Liver (tissue), 3 donors: ENCODE measurements at regions not wholly inside any gene's neighbourhood (a gene's known extent, or its start where the extent isn't known, plus 50 kb on each side); places are given as distances from the start of the nearest gene placed in this dataset.
"Not testable (repeated sequence)": the region's sequence is repeated elsewhere in the genome, so short reads cannot be mapped to it uniquely, and the experiment has no call there.

ENCODE experiments used
- JUND ChIP-seq, 2 donors: IDR thresholded peaks; 2 replicates each; pipeline ENCODE4 v1.6.1; 2016; ENCODE audit warnings: antibody characterized with exemption in 2 of 2
- RXRA ChIP-seq, 2 donors: IDR thresholded peaks; 2 replicates each; pipeline ENCODE4 v1.6.1; 2017 to 2018; ENCODE audit warnings: antibody characterized with exemption in 2 of 2, mild to moderate bottlenecking in 1 of 2
- SP1 ChIP-seq: IDR thresholded peaks from 2 replicates; pipeline ENCODE4 v1.6.1; 2018; ENCODE audit warnings: antibody characterized with exemption, mild to moderate bottlenecking
- YY1 ChIP-seq: IDR thresholded peaks from 2 replicates; pipeline ENCODE4 v1.6.1; 2016; ENCODE audit warnings: antibody characterized with exemption, mild to moderate bottlenecking
- TF ChIP-seq, protein P1 (sequence below): fragments of 150-350 bp; IDR thresholded peaks from 2 replicates; pipeline ENCODE4 v1.5.1; 2017; ENCODE audit warnings: improper control_type of control experiment, low read depth, low read length; ENCODE audit not compliant: missing input control
- TF ChIP-seq, protein P2 (sequence below): IDR thresholded peaks from 2 replicates; pipeline ENCODE4 v1.6.1; 2016; ENCODE audit warnings: antibody characterized with exemption, mild to moderate bottlenecking
- TF ChIP-seq, protein P3 (sequence below): IDR thresholded peaks from 2 replicates; pipeline ENCODE4 v1.6.1; 2016; ENCODE audit warnings: antibody characterized with exemption
- TF ChIP-seq, protein P4 (sequence below): IDR thresholded peaks from 2 replicates; pipeline ENCODE4 v1.6.1; 2016; ENCODE audit warnings: antibody characterized with exemption
- donor health status: healthy.
- donor health status: healthy.

DNA sequence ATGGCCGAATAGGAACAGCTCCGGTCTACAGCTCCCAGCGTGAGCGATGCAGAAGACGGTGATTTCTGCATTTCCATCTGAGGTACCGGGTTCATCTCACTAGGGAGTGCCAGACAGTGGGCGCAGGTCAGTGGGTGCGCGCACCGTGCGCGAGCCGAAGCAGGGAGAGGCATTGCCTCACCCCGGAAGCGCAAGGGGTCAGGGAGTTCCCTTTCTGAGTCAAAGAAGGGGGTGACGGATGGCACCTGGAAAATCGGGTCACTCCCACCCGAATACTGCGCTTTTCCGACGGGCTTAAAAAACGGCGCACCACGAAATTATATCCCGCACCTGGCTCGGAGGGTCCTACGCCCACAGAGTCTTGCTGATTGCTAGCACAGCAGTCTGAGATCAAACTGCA is 572.8 kb upstream of the AGA start:
- TF ChIP-seq, protein P1, sequence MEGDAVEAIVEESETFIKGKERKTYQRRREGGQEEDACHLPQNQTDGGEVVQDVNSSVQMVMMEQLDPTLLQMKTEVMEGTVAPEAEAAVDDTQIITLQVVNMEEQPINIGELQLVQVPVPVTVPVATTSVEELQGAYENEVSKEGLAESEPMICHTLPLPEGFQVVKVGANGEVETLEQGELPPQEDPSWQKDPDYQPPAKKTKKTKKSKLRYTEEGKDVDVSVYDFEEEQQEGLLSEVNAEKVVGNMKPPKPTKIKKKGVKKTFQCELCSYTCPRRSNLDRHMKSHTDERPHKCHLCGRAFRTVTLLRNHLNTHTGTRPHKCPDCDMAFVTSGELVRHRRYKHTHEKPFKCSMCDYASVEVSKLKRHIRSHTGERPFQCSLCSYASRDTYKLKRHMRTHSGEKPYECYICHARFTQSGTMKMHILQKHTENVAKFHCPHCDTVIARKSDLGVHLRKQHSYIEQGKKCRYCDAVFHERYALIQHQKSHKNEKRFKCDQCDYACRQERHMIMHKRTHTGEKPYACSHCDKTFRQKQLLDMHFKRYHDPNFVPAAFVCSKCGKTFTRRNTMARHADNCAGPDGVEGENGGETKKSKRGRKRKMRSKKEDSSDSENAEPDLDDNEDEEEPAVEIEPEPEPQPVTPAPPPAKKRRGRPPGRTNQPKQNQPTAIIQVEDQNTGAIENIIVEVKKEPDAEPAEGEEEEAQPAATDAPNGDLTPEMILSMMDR: not testable (repeated sequence)
- not testable (repeated sequence) for TF ChIP-seq JUND (IDR thresholded peaks at IDR 0.05); YY1; RXRA (IDR thresholded peaks at IDR 0.05); SP1
- TF ChIP-seq, protein P2, sequence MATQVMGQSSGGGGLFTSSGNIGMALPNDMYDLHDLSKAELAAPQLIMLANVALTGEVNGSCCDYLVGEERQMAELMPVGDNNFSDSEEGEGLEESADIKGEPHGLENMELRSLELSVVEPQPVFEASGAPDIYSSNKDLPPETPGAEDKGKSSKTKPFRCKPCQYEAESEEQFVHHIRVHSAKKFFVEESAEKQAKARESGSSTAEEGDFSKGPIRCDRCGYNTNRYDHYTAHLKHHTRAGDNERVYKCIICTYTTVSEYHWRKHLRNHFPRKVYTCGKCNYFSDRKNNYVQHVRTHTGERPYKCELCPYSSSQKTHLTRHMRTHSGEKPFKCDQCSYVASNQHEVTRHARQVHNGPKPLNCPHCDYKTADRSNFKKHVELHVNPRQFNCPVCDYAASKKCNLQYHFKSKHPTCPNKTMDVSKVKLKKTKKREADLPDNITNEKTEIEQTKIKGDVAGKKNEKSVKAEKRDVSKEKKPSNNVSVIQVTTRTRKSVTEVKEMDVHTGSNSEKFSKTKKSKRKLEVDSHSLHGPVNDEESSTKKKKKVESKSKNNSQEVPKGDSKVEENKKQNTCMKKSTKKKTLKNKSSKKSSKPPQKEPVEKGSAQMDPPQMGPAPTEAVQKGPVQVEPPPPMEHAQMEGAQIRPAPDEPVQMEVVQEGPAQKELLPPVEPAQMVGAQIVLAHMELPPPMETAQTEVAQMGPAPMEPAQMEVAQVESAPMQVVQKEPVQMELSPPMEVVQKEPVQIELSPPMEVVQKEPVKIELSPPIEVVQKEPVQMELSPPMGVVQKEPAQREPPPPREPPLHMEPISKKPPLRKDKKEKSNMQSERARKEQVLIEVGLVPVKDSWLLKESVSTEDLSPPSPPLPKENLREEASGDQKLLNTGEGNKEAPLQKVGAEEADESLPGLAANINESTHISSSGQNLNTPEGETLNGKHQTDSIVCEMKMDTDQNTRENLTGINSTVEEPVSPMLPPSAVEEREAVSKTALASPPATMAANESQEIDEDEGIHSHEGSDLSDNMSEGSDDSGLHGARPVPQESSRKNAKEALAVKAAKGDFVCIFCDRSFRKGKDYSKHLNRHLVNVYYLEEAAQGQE: not testable (repeated sequence)
- TF ChIP-seq, protein P3, sequence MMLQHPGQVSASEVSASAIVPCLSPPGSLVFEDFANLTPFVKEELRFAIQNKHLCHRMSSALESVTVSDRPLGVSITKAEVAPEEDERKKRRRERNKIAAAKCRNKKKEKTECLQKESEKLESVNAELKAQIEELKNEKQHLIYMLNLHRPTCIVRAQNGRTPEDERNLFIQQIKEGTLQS: not testable (repeated sequence)
- TF ChIP-seq, protein P4, sequence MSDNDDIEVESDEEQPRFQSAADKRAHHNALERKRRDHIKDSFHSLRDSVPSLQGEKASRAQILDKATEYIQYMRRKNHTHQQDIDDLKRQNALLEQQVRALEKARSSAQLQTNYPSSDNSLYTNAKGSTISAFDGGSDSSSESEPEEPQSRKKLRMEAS: not testable (repeated sequence)
